ENCODE measurements at regions not wholly inside any gene's neighbourhood (a gene's known extent, or its start where the extent isn't known, plus 50 kb on each side); places are given as distances from the start of the nearest gene placed in this dataset.
A peak's percentile ranks its signal among the peaks of the same experiment; 100 is the strongest.

DNA sequence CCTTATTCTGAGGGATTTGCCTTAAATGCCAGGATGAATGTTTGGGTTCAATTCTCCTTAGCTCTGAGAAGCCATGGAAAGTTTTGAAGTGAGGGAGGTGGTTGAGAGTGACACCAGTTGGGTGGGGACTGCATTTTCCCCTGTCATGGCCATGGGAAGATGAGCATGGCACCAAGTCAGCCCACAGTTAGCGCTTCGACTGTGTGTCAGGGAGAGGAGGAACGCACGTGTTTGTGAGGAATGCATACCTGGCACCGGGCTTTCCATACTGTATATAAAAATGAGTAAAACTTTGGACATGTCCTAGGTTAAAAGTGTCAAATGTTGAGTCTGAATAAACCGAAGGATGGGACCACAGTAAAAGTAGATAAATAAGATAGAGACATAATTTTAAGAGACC lies 187.5 kb upstream of the KL start:
- no peaks in the 10 kb centered on the region for H3K4me1 ChIP-seq (ENCODE audit: low read depth, poor library complexity, severe bottlenecking)
- H2AFZ ChIP-seq (ENCODE audit: low read depth): no peak overlapping the region
- H3K4me3 ChIP-seq (IDR thresholded peaks at IDR 0.05; ENCODE audit: insufficient read depth, low read depth, low read length): no peak overlapping the region
- no peaks in the 10 kb centered on the region for H3K36me3 ChIP-seq (ENCODE audit: insufficient read depth)
- no peak overlapping the region for H3K27ac ChIP-seq
- H3K4me2 ChIP-seq: no peak overlapping the region
- no peaks in the 10 kb centered on the region for H3K27me3 ChIP-seq (ENCODE audit: insufficient read depth, low read depth)
- no peaks in the 10 kb centered on the region for H3K79me2 ChIP-seq (ENCODE audit: insufficient read depth, low read depth)
- TF ChIP-seq, protein P1, sequence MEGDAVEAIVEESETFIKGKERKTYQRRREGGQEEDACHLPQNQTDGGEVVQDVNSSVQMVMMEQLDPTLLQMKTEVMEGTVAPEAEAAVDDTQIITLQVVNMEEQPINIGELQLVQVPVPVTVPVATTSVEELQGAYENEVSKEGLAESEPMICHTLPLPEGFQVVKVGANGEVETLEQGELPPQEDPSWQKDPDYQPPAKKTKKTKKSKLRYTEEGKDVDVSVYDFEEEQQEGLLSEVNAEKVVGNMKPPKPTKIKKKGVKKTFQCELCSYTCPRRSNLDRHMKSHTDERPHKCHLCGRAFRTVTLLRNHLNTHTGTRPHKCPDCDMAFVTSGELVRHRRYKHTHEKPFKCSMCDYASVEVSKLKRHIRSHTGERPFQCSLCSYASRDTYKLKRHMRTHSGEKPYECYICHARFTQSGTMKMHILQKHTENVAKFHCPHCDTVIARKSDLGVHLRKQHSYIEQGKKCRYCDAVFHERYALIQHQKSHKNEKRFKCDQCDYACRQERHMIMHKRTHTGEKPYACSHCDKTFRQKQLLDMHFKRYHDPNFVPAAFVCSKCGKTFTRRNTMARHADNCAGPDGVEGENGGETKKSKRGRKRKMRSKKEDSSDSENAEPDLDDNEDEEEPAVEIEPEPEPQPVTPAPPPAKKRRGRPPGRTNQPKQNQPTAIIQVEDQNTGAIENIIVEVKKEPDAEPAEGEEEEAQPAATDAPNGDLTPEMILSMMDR (conservative IDR thresholded peaks at IDR 0.05; ENCODE audit: low read depth, low read length): no peak
- H3K9ac ChIP-seq: no peak overlapping the region
- H4K20me1 ChIP-seq (ENCODE audit: insufficient read depth): no peaks in the 10 kb centered on the region

DNA sequence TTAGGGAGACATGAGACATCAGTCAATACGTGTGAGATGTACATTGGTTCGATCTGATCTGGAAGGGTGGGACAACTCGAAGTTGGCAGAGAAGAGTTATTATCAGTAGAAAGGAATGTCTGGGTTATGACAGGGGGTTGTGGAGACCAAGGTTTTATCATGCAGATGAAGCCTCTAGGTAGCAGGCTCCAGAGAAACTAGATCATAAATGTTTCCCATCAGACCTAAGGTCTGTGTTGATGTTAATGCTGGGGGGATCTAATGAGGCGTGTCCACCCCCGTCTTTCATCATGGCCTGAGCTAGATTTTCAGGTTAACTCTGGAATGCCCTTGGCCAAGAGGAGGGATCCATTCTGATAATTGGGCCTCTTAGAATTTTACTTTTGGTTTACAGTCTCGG lies 187.0 kb upstream of the KL start:
- no peak overlapping the region for H3K4me3 ChIP-seq (IDR thresholded peaks at IDR 0.05; ENCODE audit: insufficient read depth, low read depth, low read length)

DNA sequence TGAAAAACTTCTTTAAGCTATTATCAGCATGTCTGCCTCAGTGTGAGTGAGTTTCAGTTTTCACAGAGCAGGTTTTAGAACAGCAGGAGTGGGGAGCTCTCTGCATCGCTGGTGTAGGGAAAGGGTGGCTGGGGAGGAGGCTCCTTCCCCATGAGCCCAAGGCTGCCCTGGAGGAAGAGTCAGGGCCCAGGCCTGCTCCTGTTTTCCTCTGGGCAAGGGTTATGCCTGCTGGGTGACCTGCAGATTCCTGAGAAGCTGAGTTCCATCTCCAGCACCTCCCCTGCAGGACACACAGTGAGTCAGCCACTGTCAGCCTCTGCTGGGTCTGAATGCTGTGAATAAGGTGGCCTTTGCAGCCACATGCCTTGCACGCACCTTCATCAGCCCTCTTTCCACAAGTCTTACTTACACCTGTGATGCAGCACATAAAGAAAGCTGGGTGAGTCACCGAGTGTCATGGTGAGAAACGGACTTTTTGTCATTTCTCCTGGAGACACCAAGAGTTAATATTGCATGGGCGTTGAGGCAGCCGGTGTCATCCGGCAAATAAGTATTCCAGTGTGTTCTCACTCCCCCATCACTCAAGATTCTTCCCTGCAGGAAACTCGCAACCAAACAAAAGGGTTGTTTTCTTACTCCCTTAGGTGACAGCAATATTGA lies 186.4 kb upstream of the KL start:
- Histone ChIP-seq H2AFZ (ENCODE audit: low read depth) (peak overlapping the region; percentile 41; the same call in 1 of the 2 replicates), H3K9ac (no peak overlapping the region), H3K4me1 (ENCODE audit: low read depth, poor library complexity, severe bottlenecking) (no peaks in the 10 kb centered on the region), H3K4me2 (peak overlapping the region; percentile 21; the same call in 1 of the 2 replicates), H3K4me3 (IDR thresholded peaks at IDR 0.05; ENCODE audit: insufficient read depth, low read depth, low read length) (no peak overlapping the region), H3K27me3 (ENCODE audit: insufficient read depth, low read depth) (no peaks in the 10 kb centered on the region), H3K79me2 (ENCODE audit: insufficient read depth, low read depth) (no peaks in the 10 kb centered on the region), H3K27ac (no peak overlapping the region; the same call in 1 of the 2 replicates), H3K36me3 (ENCODE audit: insufficient read depth) (no peaks in the 10 kb centered on the region), H4K20me1 (ENCODE audit: insufficient read depth) (no peaks in the 10 kb centered on the region)
- TF ChIP-seq, protein P1 (conservative IDR thresholded peaks at IDR 0.05; ENCODE audit: low read depth, low read length): no peak

More for the DNA sequence above, 187.0 kb upstream of the KL start:
- Histone ChIP-seq H3K9ac (no peak overlapping the region), H3K36me3 (ENCODE audit: insufficient read depth) (no peaks in the 10 kb centered on the region), H3K79me2 (ENCODE audit: insufficient read depth, low read depth) (no peaks in the 10 kb centered on the region), H3K4me1 (ENCODE audit: low read depth, poor library complexity, severe bottlenecking) (no peaks in the 10 kb centered on the region), H4K20me1 (ENCODE audit: insufficient read depth) (no peaks in the 10 kb centered on the region), H3K27ac (no peak overlapping the region; the same call in 1 of the 2 replicates), H3K4me2 (peak overlapping the region; percentile 21; the same call in 1 of the 2 replicates), H3K27me3 (ENCODE audit: insufficient read depth, low read depth) (no peaks in the 10 kb centered on the region), H2AFZ (ENCODE audit: low read depth) (peak overlapping the region; percentile 41; the same call in 1 of the 2 replicates)
- TF ChIP-seq, protein P1 (conservative IDR thresholded peaks at IDR 0.05; ENCODE audit: low read depth, low read length): no peak

DNA sequence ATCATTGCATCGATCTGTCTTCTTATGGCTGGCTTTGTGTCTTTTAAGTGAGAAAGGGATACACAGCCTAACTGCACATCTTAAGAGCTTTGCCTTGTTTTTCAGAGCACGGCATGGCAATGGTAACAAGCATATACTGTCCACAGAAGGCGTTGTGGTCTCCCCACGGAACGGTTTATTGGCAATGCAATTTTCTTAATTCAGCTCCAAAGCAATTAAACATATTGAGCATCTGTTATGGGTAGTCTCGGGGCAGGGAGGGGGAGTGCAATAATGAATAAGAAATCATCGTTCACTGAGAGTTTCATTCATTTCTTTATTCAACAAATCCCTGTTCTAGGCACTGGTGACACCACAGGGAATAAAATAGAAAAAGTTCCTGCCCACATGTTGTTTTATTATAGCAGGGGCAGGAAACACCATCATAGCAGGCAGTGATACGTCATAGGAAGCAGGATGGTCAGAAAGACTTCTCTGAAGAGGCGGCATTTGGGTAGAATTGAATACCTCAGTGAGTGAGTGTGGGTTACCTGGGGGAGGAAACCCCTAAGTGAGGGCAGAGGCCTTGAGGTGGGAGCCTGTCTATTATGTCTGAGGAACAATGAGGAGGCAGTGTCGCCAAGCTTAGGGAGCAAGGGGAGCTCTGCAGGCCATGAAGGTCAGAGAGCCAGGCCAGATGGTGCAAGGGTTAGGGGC lies 185.7 kb upstream of the KL start:
- Histone ChIP-seq H3K27ac (no peak overlapping the region), H3K9ac (no peak overlapping the region), H3K4me2 (no peak overlapping the region), H3K36me3 (ENCODE audit: insufficient read depth) (no peaks in the 10 kb centered on the region), H2AFZ (ENCODE audit: low read depth) (no peak overlapping the region), H3K79me2 (ENCODE audit: insufficient read depth, low read depth) (no peaks in the 10 kb centered on the region), H3K27me3 (ENCODE audit: insufficient read depth, low read depth) (no peaks in the 10 kb centered on the region), H4K20me1 (ENCODE audit: insufficient read depth) (no peaks in the 10 kb centered on the region), H3K4me3 (IDR thresholded peaks at IDR 0.05; ENCODE audit: insufficient read depth, low read depth, low read length) (no peak overlapping the region), H3K4me1 (ENCODE audit: low read depth, poor library complexity, severe bottlenecking) (no peaks in the 10 kb centered on the region)
- TF ChIP-seq, protein P1 (conservative IDR thresholded peaks at IDR 0.05; ENCODE audit: low read depth, low read length): no peak

All from KMS-11 (cell line).